GM12872 (cell line): ENCODE measurements at regions not wholly inside any gene's neighbourhood (a gene's known extent, or its start where the extent isn't known, plus 50 kb on each side); places are given as distances from the start of the nearest gene placed in this dataset.

Experiments used
- CTCF ChIP-seq: IDR thresholded peaks from 3 replicates; pipeline ENCODE4 v1.5.1; 2011; ENCODE audit warnings: low read depth, mild to moderate bottlenecking, low read length, moderate library complexity; ENCODE audit not compliant: insufficient read depth

GRCh38 chr22:26827611-26828010 is 170.2 kb downstream of the MIAT start:
- no peak for TF ChIP-seq CTCF

GRCh38 chr22:26828311-26828710 is 170.9 kb downstream of the MIAT start:
- TF ChIP-seq CTCF = no peak

GRCh38 chr22:26830837-26831236 is 173.4 kb downstream of the MIAT start:
- no peak for TF ChIP-seq CTCF

GRCh38 chr22:26835023-26835422 is 177.6 kb downstream of the MIAT start:
- no peak for TF ChIP-seq CTCF

GRCh38 chr22:26835929-26836528 is 178.6 kb downstream of the MIAT start:
- TF ChIP-seq CTCF = peak; percentile 82

GRCh38 chr22:26837784-26838470 is 180.5 kb downstream of the MIAT start:
- TF ChIP-seq CTCF = no peak

- TF ChIP-seq CTCF = no peak
These were observed 181.1 kb downstream of the MIAT start for GRCh38 chr22:26838471-26838825.
